Ectodermal cell (in vitro differentiated cells): ENCODE measurements at regions not wholly inside any gene's neighbourhood (a gene's known extent, or its start where the extent isn't known, plus 50 kb on each side); places are given as distances from the start of the nearest gene placed in this dataset.
"Not testable (repeated sequence)": the region's sequence is repeated elsewhere in the genome, so short reads cannot be mapped to it uniquely, and the experiment has no call there.

Experiments
- H3K27ac ChIP-seq: 2 replicates; pipeline ENCODE4 v1.7.0; 2013; ENCODE audit warnings: mild to moderate bottlenecking, low read depth, low read length; ENCODE audit not compliant: insufficient read depth, poor library complexity, severe bottlenecking
- H3K27me3 ChIP-seq: 2 replicates; pipeline ENCODE4 v1.7.0; 2013; ENCODE audit warnings: mild to moderate bottlenecking, low read length; ENCODE audit not compliant: insufficient read depth, control insufficient read depth, poor library complexity, severe bottlenecking
- H3K36me3 ChIP-seq: one replicate; pipeline ENCODE4 v1.7.0; 2013; ENCODE audit warnings: low read length; ENCODE audit not compliant: control insufficient read depth, insufficient read depth
- H3K4me1 ChIP-seq: one replicate; pipeline ENCODE4 v1.7.0; 2013; ENCODE audit warnings: low read length; ENCODE audit not compliant: control insufficient read depth, insufficient read depth
- H3K4me3 ChIP-seq: 2 replicates; pipeline ENCODE4 v1.7.0; 2013; ENCODE audit warnings: low read depth, low read length, control low read depth; ENCODE audit not compliant: insufficient read depth
- H3K9me3 ChIP-seq: 2 replicates; pipeline ENCODE4 v1.7.0; 2013; ENCODE audit warnings: mild to moderate bottlenecking, low read length, moderate library complexity; ENCODE audit not compliant: control insufficient read depth
- WGBS, 2 experiments: methylation state at CpG; one replicate each; pipeline ENCODE4 v1.1.7; 2013; ENCODE audit warnings: missing lambda C conversion rate in 2 of 2; 5-methylcytosine and 5-hydroxymethylcytosine counted together

DNA sequence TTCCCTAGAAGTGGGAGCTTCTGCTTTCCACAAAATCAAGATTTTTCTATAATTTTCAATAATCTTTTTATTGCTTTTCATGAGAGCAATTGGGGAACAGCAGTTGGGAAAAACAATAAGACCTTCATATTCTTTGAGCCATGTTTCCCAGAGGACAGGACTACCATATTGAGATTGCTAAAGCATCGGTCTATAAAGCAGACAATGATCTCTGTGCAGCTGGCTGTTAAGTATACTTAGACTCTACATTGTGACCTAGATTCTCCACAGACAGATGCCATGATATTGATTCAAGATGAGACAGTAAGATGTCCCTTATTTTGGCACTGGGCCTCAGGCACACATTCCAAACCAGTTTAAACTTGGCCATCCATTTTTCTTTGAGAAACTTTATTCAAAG is 1178.7 kb downstream of the SUCLG1 start:
- H3K27ac ChIP-seq = no peak overlapping the region
- H3K4me1 ChIP-seq = no peaks in the 10 kb centered on the region
- no peaks in the 10 kb centered on the region for H3K9me3 ChIP-seq
- H3K27me3 ChIP-seq = no peaks in the 10 kb centered on the region
- no peaks in the 10 kb centered on the region for H3K36me3 ChIP-seq
- 93 to 100% methylated on average over 1 of the region's 1 CpG for WGBS, 2 experiments
- no peak overlapping the region for H3K4me3 ChIP-seq

DNA sequence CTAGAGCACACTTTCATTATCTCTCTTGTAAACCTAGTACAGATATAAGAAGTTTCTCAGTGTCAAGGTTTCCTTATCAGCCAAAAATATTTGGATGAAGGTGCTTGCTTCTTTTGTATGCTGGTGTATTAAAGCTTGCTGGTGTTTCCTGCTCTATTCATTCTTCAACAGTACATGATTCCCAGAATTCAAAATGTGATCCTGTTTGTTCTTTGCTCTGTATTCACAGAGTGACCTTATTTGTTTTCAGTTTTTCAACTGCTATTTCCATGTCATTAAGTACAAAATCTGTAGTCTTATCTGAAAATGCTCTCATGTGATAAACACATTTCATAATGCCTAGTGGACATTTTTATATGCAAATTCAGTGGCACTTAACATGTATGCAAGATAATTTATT is 1185.8 kb downstream of the SUCLG1 start:
- no peak overlapping the region for H3K27ac ChIP-seq

DNA sequence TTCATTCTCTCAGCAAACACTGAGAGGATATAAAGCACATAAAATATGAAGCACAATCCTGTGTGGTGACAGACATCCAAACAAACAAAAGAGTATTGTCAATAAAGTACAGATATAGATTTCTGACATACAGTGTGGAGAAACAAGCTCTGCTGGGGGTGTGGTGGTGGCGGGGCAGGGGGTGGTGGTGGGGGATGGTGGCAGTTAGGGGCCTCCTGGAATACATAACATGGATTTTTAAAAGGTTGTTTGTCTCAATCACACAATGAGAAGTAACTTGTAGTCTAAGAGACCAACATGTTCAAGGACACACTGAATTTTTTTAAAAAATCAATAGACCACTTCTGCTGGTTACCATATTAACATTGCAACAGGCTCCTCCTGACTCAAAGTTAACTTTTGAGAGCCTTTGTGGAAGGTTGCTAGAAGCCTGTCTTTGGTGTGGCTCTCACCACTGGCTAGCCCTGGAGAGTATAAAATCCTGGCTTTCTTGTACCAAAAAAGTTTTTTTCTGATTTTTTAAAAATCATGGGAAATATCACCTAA is 1197.4 kb downstream of the SUCLG1 start:
- 92 to 100% methylated on average over 1 of the region's 1 CpG for WGBS, 2 experiments

More for the DNA sequence above, 1185.8 kb downstream of the SUCLG1 start:
- Histone ChIP-seq H3K9me3 (no peaks in the 10 kb centered on the region), H3K27me3 (no peaks in the 10 kb centered on the region), H3K4me1 (no peaks in the 10 kb centered on the region), H3K36me3 (no peaks in the 10 kb centered on the region), H3K4me3 (no peak overlapping the region)

DNA sequence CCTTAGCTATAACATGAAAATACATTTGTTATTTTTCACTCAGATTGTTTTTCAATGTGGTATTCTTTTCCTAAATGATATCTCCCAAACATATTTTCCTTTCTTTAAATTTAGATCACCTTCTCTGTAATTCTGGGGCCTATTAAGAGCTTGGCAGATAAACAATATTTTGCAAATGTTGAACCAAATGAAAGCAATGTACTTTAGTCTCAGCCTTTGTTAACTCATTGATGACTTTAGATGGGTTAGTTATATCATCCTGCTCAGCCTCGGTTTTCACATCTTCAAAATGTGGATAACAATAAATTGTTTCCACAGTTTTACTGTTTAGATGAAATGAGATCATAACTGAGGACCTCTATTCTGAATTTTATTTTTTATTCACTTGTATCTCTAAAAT is 1205.2 kb downstream of the SUCLG1 start:
- Histone ChIP-seq H3K9me3 (no peaks in the 10 kb centered on the region), H3K4me1 (no peaks in the 10 kb centered on the region), H3K27me3 (no peaks in the 10 kb centered on the region), H3K27ac (no peak overlapping the region), H3K4me3 (no peak overlapping the region), H3K36me3 (no peaks in the 10 kb centered on the region)
- WGBS, 2 experiments = no CpG with 5 or more reads among the region's 1 CpG

More for the DNA sequence above, 1197.4 kb downstream of the SUCLG1 start:
- no peaks in the 10 kb centered on the region for H3K4me1 ChIP-seq
- no peaks in the 10 kb centered on the region for H3K27me3 ChIP-seq
- no peak overlapping the region for H3K27ac ChIP-seq
- H3K36me3 ChIP-seq = no peaks in the 10 kb centered on the region
- H3K9me3 ChIP-seq = no peaks in the 10 kb centered on the region
- no peak overlapping the region for H3K4me3 ChIP-seq

DNA sequence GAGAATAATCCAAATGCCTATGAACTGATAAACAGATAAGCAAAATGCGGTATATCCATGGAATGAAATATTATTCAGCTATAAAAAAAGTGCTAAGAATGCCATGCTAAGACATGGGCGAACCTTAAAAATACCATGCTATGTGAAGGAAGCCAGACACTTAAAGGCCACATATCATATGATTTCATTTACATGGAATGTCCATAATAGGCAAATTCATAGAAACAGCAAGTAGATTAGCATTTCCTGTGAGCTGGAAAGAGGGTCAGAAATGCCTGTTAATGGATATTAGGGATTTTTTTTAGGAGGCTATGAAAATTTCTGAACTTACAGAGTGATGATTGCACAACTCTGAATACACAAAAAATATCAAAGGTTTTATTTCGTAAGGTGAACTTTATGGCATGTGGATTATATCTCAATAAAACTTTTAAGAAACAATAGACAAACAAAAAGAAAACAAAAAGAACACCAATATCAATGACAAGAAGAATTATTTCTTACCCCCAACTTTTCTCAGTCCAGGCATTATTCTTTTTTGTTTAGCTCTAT is 1207.7 kb downstream of the SUCLG1 start:
- H3K27ac ChIP-seq = no peak overlapping the region
- 93% methylated on average over 2 of the region's 3 CpGs for WGBS, 2 experiments
- H3K36me3 ChIP-seq = no peaks in the 10 kb centered on the region
- no peaks in the 10 kb centered on the region for H3K9me3 ChIP-seq
- no peak overlapping the region for H3K4me3 ChIP-seq
- no peaks in the 10 kb centered on the region for H3K27me3 ChIP-seq
- no peaks in the 10 kb centered on the region for H3K4me1 ChIP-seq

DNA sequence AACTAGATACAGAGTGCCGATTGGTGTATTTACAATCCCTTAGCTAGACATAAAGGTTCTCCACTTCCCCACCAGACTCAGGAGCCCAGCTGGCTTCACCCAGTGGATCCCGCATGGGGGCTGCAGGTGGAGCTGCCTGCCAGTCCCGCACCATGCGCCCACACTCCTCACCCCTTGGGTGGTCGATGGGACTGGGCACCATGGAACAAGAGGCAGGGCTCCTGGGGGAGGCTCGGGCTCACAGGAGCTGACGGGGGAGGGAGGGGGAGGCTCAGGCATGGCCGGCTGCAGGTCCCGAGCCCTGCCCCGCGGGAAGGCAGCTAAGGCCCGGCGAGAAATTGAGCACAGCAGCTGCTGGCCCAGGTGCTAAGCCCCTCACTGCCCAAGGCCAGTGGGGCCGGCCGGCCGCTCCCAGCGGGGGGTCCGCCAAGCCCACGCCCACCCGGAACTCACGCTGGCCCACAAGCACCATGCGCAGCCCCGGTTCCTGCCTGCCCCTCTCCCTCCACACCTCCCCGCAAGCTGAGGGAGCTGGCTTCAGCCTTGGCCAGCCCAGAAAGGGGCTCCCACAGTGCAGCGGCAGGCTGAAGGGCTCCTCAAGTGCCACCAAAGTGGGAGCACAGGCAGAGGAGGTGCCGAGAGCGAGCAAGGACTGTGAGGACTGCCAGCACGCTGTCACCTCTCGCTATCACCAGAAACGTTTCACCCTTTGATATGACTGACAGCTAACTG is 1213.1 kb downstream of the SUCLG1 start:
- 97% methylated on average over 30 of the region's 30 CpGs for WGBS, 2 experiments
- H3K36me3 ChIP-seq, H3K4me1 ChIP-seq, H3K4me3 ChIP-seq, H3K27me3 ChIP-seq, H3K9me3 ChIP-seq, H3K27ac ChIP-seq: not testable (repeated sequence)

DNA sequence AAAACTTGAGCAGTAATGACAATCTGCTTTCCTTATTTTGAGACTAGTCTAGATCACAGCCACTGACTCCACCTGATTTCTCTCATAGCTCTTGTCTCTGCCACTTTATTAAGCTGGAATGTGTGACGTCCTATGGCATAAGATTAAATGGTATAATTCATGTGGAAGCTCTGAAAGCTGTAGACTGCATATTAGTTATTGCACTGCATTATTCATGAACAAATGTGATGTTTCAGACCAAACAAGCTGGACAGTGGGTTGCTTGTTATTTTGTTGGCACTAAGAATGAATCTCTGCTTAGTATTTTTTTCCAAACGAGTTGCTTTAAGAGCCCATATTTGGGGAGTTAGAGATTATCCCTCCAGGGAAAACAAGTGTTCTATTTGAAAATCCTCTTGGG is 1218.5 kb downstream of the SUCLG1 start:
- H3K36me3 ChIP-seq = no peaks in the 10 kb centered on the region
- H3K4me3 ChIP-seq = no peak overlapping the region
- H3K9me3 ChIP-seq = no peaks in the 10 kb centered on the region
- no peaks in the 10 kb centered on the region for H3K27me3 ChIP-seq
- 94 to 100% methylated on average over 2 of the region's 2 CpGs for WGBS, 2 experiments
- no peaks in the 10 kb centered on the region for H3K4me1 ChIP-seq
- no peak overlapping the region for H3K27ac ChIP-seq

DNA sequence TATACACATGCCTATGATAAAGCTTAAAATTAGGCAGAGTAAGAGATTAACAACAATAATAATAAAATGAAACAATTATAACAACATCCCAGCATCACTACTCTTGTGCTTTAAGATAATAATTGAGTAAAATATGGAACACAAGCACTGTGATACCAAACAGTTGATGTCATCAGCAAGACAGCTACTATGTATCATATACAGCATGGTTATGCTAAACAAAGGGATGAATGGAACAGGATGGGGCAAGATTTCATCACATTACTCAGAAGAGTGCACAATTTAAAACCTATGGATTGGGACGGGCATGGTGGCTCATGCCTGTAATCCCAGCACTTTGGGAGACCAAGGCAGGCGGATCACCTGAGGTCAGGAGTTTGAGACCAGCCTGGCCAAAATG is 1221.0 kb downstream of the SUCLG1 start:
- Histone ChIP-seq H3K36me3 (no peaks in the 10 kb centered on the region), H3K4me1 (peaks cover 9% of the 10 kb centered on the region), H3K27me3 (no peaks in the 10 kb centered on the region), H3K4me3 (no peak overlapping the region), H3K9me3 (no peaks in the 10 kb centered on the region), H3K27ac (no peak overlapping the region)
- 87% methylated on average over 2 of the region's 2 CpGs for WGBS, 2 experiments

DNA sequence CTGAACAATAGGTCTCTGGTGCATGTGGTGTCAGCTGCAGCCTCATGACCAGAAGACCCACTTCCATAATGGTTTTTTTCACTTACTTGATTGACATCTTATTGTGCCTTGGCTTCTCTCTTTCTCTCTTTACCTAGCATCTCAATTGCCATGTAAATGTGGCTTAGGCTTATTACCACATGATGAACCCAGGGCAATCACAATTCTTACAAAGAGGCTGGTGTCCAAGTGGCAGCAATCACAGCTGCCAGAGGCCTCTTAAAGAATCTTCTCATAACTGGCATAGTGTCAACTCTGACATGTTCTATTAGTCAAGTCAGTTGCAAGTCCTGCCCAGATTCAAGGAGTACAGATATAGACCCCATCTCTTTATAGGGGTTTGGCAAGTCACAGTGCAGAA is 1224.8 kb downstream of the SUCLG1 start:
- Histone ChIP-seq H3K4me1 (peaks cover 9% of the 10 kb centered on the region), H3K27me3 (no peaks in the 10 kb centered on the region), H3K27ac (no peak overlapping the region), H3K4me3 (no peak overlapping the region), H3K36me3 (no peaks in the 10 kb centered on the region), H3K9me3 (no peaks in the 10 kb centered on the region)

DNA sequence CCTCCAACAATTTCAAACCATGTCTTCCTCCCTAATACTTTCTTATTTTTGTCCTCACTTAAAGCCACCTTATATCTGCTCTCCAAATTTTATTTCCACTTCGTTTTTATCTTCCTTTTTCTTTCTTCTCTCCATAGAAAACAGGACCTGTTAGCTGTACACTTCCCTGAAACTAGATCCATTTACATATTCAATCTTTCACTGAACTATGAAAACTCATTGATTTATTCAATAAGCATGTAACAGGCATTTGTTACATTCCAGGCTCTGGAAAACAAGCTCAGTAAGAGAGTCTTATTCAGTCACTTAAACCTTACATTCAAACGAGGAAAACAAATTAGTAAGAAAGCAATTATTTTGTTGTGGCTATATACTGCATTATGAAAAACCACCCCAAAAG is 1225.3 kb downstream of the SUCLG1 start:
- Histone ChIP-seq H3K27ac (no peak overlapping the region), H3K4me3 (no peak overlapping the region)
- WGBS, 2 experiments = 86 to 96% methylated on average over 1 to 2 of the region's 2 CpGs

More for the DNA sequence above, 1225.3 kb downstream of the SUCLG1 start:
- Histone ChIP-seq H3K9me3 (no peaks in the 10 kb centered on the region), H3K36me3 (no peaks in the 10 kb centered on the region), H3K27me3 (no peaks in the 10 kb centered on the region), H3K4me1 (peaks cover 9% of the 10 kb centered on the region)
